B cell (primary cell): ENCODE measurements at regions not wholly inside any gene's neighbourhood (a gene's known extent, or its start where the extent isn't known, plus 50 kb on each side); places are given as distances from the start of the nearest gene placed in this dataset.

Experiments
- ATAC-seq: fragments of 200-7000 bp; cut with Tn5 transposase; one replicate; pipeline ENCODE4 v1.10.0; 2021; ENCODE audit warnings: low read depth, mild to moderate bottlenecking, moderate number of reproducible peaks, moderate library complexity
- CTCF ChIA-PET: fragments of 350-600 bp; sonication (Branson Sonifier 250); formaldehyde crosslinking; loops from one replicate; lab custom pipeline; 2021; ENCODE audit warnings: antibody characterized with exemption, inconsistent platforms; lab: Charles Lee
- POLR2A ChIA-PET: fragments of 350-600 bp; sonication (Branson Sonifier 250); formaldehyde crosslinking; loops from one replicate; lab custom pipeline; 2021; ENCODE audit warnings: antibody characterized with exemption; lab: Charles Lee
- DNase-seq: peaks from one replicate; pipeline ENCODE4 v3.0.0; 2013
- H2AFZ ChIP-seq: 2 replicates; pipeline ENCODE4 v1.6.1; 2012; ENCODE audit warnings: mild to moderate bottlenecking, low read depth, low read length; ENCODE audit not compliant: insufficient read depth, poor library complexity, severe bottlenecking
- H3K27ac ChIP-seq, 2 donors: 1 replicate in 1 of 2; 2 replicates in 1 of 2; pipeline ENCODE4 v1.5.1; 2012 to 2013; ENCODE audit warnings: low read length in 2 of 2, mild to moderate bottlenecking in 2 of 2, moderate library complexity in 1 of 2
- H3K27me3 ChIP-seq, 4 experiments: fragments of 200-600 bp in 1 of 4; sonication (generic) in 1 of 4; replicated peaks in 1 of 4; 1 replicate in 2 of 4; 2 replicates in 2 of 4; pipeline versions ENCODE4 v1.6.1 to v1.7.0; 2013 to 2016; ENCODE audit warnings: low read length in 3 of 4, mild to moderate bottlenecking in 2 of 4, mixed read lengths in 1 of 4, moderate library complexity in 1 of 4; ENCODE audit not compliant: insufficient read depth in 4 of 4, control insufficient read depth in 3 of 4; ENCODE audit errors: control extremely low read depth in 1 of 4
- H3K36me3 ChIP-seq, 2 experiments: replicated peaks in 1 of 2; 1 replicate in 1 of 2; 2 replicates in 1 of 2; pipeline versions ENCODE4 v1.6.1 to v1.7.1; 2013; ENCODE audit warnings: low read length in 1 of 2; ENCODE audit not compliant: insufficient read depth in 2 of 2, control insufficient read depth in 1 of 2; ENCODE audit errors: control extremely low read depth in 1 of 2, extremely low read depth in 1 of 2
- H3K4me1 ChIP-seq, 2 donors: fragments of 200-600 bp in 1 of 2; sonication (generic) in 1 of 2; 1 replicate in 1 of 2; 2 replicates in 1 of 2; pipeline versions ENCODE4 v1.5.1 to v1.6.1; 2013 to 2017; ENCODE audit warnings: low read length in 2 of 2; ENCODE audit not compliant: control insufficient read depth in 2 of 2, insufficient read depth in 2 of 2
- H3K4me2 ChIP-seq: replicated peaks from 2 replicates; pipeline ENCODE3; 2012; ENCODE audit warnings: mild to moderate bottlenecking, low read depth, low read length; ENCODE audit not compliant: poor library complexity, severe bottlenecking
- H3K4me3 ChIP-seq, 5 experiments: fragments of 200-600 bp in 1 of 5; sonication (generic) in 1 of 5; 1 replicate in 3 of 5; 2 replicates in 2 of 5; pipeline versions ENCODE4 v1.5.1 to v1.7.0; 2011 to 2016; ENCODE audit warnings: low read length in 4 of 5, mild to moderate bottlenecking in 4 of 5, low read depth in 2 of 5, control low read depth in 1 of 5, moderate library complexity in 1 of 5; ENCODE audit not compliant: insufficient read depth in 1 of 5; ENCODE audit errors: control extremely low read depth in 1 of 5, extremely low read depth in 1 of 5
- H3K79me2 ChIP-seq: fragments of 200-600 bp; sonication (generic); one replicate; pipeline ENCODE4 v1.6.0; 2016; ENCODE audit warnings: low read length; ENCODE audit not compliant: control insufficient read depth, insufficient read depth
- H3K9ac ChIP-seq: fragments of 200-600 bp; sonication (generic); 2 replicates; pipeline ENCODE4 v1.6.1; 2017; ENCODE audit warnings: mild to moderate bottlenecking, low read length, moderate library complexity
- H3K9me3 ChIP-seq, 3 donors: one replicate each; pipeline versions ENCODE4 v1.6.1 to v1.7.1; 2013; ENCODE audit warnings: low read length in 2 of 3; ENCODE audit not compliant: control insufficient read depth in 2 of 3, insufficient read depth in 1 of 3; ENCODE audit errors: control extremely low read depth in 1 of 3
- H4K20me1 ChIP-seq: 2 replicates; pipeline ENCODE4 v1.6.0; 2012; ENCODE audit warnings: mild to moderate bottlenecking, low read length; ENCODE audit not compliant: insufficient read depth, control insufficient read depth, poor library complexity, severe bottlenecking
- H3K27ac Mint-ChIP-seq: one replicate; pipeline ENCODE4 v1.8.0; 2021; ENCODE audit warnings: mixed read lengths
- H3K27me3 Mint-ChIP-seq: one replicate; pipeline ENCODE4 v1.8.0; 2021; ENCODE audit warnings: mixed read lengths
- H3K4me1 Mint-ChIP-seq: one replicate; pipeline ENCODE4 v1.8.0; 2021; ENCODE audit warnings: mixed read lengths
- H3K4me3 Mint-ChIP-seq: one replicate; pipeline ENCODE4 v1.8.0; 2021; ENCODE audit warnings: mixed read lengths
- H3K9me3 Mint-ChIP-seq: one replicate; pipeline ENCODE4 v1.8.0; 2022; ENCODE audit warnings: mixed read lengths; ENCODE audit not compliant: insufficient read depth
- EZH2 ChIP-seq: IDR thresholded peaks from 2 replicates; pipeline ENCODE4 v1.6.1; 2012; ENCODE audit warnings: borderline replicate concordance, low read depth, mild to moderate bottlenecking, moderate library complexity, low read length; ENCODE audit not compliant: insufficient read depth, poor library complexity, severe bottlenecking
- WGBS: methylation state at CpG from one replicate; pipeline ENCODE4 v1.1.5; 2013; ENCODE audit warnings: missing lambda C conversion rate; ENCODE audit not compliant: insufficient coverage; 5-methylcytosine and 5-hydroxymethylcytosine counted together
- intact Hi-C: fragments of 100-400 bp; cut with micrococcal nuclease; formaldehyde crosslinking; loops from one replicate; pipeline ENCODE4 v1.10.0; 2022
- TF ChIP-seq, protein P1 (sequence below): fragments of 200-600 bp; IDR thresholded peaks from one replicate; pipeline ENCODE4 v1.8.0; 2022; ENCODE audit warnings: antibody characterized with exemption, mild to moderate bottlenecking

DNA sequence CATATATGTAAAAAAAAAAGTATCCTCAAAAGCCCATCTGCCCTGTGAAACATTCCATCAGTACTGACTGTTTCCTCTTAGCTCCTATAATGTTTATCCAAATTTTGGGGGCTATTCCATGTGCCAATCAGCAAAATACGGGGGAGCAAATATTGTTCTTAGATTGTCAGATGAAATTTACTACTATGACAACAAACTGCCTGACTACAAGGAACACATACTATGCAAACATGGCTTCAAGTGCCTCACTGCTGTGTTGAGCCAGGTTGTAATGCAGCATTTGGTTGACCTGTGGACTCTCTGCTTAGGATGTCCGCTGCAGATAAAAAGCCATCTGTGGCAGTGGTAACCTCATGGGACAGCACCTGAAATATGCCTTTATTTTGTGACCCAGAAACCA, 98.2 kb upstream of the SCEL start:
- CTCF ChIA-PET: no interaction called here
- Histone ChIP-seq H3K27ac (no peak overlapping the region), H3K9ac (no peak overlapping the region), H4K20me1 (no peaks in the 10 kb centered on the region), H3K4me3 (no peak overlapping the region), H3K36me3 (no peaks in the 10 kb centered on the region), H3K4me2 (no peak overlapping the region), H3K27me3 (no peaks in the 10 kb centered on the region), H2AFZ (no peak overlapping the region), H3K9me3 (no peaks in the 10 kb centered on the region), H3K79me2 (no peaks in the 10 kb centered on the region), H3K4me1 (no peaks in the 10 kb centered on the region)
- TF ChIP-seq, protein P1, sequence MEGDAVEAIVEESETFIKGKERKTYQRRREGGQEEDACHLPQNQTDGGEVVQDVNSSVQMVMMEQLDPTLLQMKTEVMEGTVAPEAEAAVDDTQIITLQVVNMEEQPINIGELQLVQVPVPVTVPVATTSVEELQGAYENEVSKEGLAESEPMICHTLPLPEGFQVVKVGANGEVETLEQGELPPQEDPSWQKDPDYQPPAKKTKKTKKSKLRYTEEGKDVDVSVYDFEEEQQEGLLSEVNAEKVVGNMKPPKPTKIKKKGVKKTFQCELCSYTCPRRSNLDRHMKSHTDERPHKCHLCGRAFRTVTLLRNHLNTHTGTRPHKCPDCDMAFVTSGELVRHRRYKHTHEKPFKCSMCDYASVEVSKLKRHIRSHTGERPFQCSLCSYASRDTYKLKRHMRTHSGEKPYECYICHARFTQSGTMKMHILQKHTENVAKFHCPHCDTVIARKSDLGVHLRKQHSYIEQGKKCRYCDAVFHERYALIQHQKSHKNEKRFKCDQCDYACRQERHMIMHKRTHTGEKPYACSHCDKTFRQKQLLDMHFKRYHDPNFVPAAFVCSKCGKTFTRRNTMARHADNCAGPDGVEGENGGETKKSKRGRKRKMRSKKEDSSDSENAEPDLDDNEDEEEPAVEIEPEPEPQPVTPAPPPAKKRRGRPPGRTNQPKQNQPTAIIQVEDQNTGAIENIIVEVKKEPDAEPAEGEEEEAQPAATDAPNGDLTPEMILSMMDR: no peak
- no peak for TF ChIP-seq EZH2
- intact Hi-C loops: no loop called here
- DNase-seq: no peak
- no peaks in the 10 kb centered on the region for H3K27me3 Mint-ChIP-seq
- H3K27ac Mint-ChIP-seq: no peak overlapping the region
- H3K4me1 Mint-ChIP-seq: peaks cover 1% of the 10 kb centered on the region
- POLR2A ChIA-PET: no interaction called here
- H3K9me3 Mint-ChIP-seq: no peaks in the 10 kb centered on the region
- ATAC-seq: no peak
- WGBS: 100% methylated on average over 1 of the region's 2 CpGs
- H3K4me3 Mint-ChIP-seq: no peak overlapping the region

DNA sequence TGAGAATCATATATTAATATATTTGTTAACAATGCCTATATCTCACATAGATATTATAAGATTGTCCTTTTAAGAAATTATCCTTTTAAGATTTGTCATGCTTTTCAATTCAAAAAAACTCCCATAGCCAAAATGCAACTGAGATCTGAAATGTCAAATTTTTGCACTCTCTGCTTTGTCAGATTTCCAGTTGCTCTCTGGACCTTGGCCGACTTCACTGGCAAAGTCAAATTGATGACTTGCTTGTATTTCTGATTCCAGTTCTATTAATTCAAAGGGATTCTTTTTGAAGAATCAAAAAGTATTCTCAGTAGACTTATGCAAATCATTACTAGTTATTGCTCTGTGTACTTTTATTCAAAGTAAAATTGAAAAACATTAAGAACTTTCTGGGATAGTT, 101.2 kb upstream of the SCEL start:
- no peaks in the 10 kb centered on the region for H3K27me3 Mint-ChIP-seq
- Histone ChIP-seq H4K20me1 (no peaks in the 10 kb centered on the region), H3K36me3 (no peaks in the 10 kb centered on the region), H3K9me3 (no peaks in the 10 kb centered on the region), H3K4me3 (no peak overlapping the region), H3K27ac (no peak overlapping the region), H3K79me2 (no peaks in the 10 kb centered on the region), H3K9ac (no peak overlapping the region), H3K4me2 (no peak overlapping the region), H3K27me3 (no peaks in the 10 kb centered on the region), H3K4me1 (peaks cover 11 to 13% of the 10 kb centered on the region in 2 donors), H2AFZ (no peak overlapping the region)
- intact Hi-C loops: no loop called here
- ChIA-PET CTCF (no interaction called here), POLR2A (no interaction called here)
- WGBS: no CpG with 5 or more reads among the region's 1 CpG
- TF ChIP-seq EZH2: no peak
- TF ChIP-seq, protein P1: no peak
- ATAC-seq (no peak), DNase-seq (no peak)
- peaks cover 20% of the 10 kb centered on the region for H3K4me1 Mint-ChIP-seq
- H3K4me3 Mint-ChIP-seq: no peak overlapping the region
- no peaks in the 10 kb centered on the region for H3K9me3 Mint-ChIP-seq
- no peak overlapping the region for H3K27ac Mint-ChIP-seq
